Retina (tissue), 1 donor: ENCODE measurements at regions not wholly inside any gene's neighbourhood (a gene's known extent, or its start where the extent isn't known, plus 50 kb on each side); places are given as distances from the start of the nearest gene placed in this dataset.
"Not testable (repeated sequence)": the region's sequence is repeated elsewhere in the genome, so short reads cannot be mapped to it uniquely, and the experiment has no call there.

ENCODE experiments used
- DNase-seq: peaks from one replicate; pipeline ENCODE4 v3.0.0-alpha.2; 2016

- no peak for DNase-seq
These were observed 66.6 kb downstream of the MYL12B start for GRCh38 chr18:3328532-3328931.

DNA sequence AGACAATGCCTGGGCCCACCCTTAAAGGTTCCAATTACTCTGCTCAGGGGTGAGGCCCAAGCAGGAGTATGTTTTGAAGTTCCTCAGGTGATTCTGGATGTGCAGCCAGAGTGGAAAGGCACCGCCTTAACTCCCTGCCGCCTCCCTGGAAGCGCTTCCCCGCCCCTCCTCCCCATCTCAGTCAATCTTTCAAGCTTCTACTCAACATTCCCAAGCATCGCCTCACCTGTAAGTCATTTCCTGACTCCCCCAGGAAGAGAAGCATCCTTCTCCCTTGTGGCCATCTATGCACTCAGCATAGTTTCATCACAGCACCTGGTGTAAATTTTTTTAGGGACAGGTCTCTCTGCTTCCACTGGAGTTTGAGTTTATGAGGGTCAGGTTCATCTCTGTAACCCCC, 67.5 kb downstream of the MYL12B start:
- DNase-seq, result no peak

DNA sequence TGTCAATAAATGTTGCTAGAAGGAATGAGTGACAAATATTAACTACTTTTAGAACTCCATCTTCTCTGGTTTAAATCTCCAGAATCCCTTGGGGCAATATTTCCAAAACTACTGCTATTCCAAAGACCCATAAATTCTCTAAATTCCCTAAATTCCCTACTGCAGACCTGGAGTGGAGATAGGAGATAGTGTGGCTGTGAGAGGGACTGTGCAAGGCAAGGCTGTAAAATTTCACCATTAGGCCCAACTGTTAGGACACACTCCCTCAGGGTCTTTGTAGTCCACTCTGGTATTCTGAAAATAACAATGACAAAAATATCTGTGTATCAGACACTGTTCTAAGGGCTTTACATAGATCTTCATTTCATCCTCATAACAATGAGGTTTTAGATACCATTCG, 67.9 kb downstream of the MYL12B start:
- DNase-seq, result no peak

- DNase-seq, result no peak
These were observed 68.7 kb downstream of the MYL12B start for GRCh38 chr18:3330622-3331021.

DNA sequence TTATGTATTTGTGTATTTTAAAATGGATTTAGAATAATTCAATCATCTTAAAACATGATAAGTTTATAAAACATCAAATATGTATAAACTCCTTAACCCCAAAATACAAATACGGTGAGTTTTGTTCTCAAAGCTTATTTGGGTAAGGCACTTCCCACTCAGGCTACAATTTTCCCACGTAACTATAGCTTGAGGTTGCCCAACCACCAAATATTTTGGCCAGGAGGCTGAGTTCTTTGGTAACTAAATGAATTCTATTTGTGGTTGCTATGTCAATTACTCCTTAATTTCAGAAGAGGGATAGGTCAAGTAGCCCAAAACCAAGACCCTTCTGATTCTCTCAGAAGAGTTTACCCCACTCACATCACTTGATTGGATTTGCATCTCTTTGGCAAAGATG, 70.4 kb downstream of the MYL12B start:
- no peak for DNase-seq

DNA sequence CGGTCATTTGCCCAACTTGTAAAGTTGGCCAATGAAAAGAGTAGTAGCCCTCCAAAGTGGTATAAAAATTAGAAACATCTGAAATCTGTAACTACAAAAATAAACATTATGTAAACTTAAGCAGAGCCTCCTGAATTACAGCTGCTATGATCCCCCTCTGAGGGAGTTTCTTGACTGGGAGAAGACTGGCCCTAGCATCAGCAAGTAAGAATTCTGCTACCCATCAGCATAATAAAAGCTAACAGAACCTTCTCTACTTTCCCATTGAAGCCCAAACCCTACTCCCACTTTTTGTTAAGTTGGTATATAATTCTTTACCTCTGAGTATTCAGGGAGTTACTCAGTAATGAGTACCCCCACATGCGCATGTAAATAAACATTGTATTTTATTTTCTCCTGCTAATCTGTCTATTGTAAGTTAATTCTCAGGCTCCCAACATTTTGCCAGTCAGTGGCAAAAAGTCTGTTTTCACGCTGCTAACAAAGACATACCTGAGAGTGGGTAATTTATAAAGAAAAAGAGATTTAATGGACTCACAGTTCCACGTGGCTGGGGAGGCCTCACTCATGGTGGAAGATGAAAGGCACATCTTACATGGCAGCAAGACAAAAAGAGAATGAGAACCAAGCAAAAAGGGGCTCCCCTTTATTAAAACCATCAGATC, 71.3 kb downstream of the MYL12B start:
- DNase-seq, result no peak

- no peak for DNase-seq
These were observed 71.9 kb downstream of the MYL12B start for GRCh38 chr18:3333721-3334386.

GRCh38 chr18:3340015-3340681, 78.2 kb downstream of the MYL12B start:
- no peak for DNase-seq

GRCh38 chr18:3340682-3341097, 78.8 kb downstream of the MYL12B start:
- DNase-seq, result no peak

GRCh38 chr18:3342628-3343027, 80.7 kb downstream of the MYL12B start:
- DNase-seq, result no peak

DNA sequence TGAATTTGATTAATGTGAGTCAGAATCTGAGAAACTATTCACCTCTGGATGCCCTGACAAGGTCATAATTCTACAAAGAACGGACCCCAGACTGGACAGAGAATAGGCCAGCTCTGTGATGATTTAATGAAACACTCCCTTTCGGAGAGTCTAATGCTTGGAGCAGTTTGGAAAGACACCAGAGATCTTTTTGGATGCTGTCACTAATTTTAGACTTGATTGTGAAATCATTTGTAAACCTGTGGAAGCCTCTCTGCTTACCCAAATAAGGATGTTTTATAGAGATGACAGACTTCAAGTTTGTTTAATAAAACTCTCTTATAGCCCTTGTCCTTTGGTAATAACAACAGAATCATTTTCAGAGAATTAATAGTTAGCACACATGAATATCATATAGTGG, 83.5 kb downstream of the MYL12B start:
- DNase-seq, result no peak

- DNase-seq, result no peak
These were observed 84.0 kb downstream of the MYL12B start for GRCh38 chr18:3345885-3346284.

- no peak for DNase-seq
These were observed 84.6 kb downstream of the MYL12B start for GRCh38 chr18:3346487-3346886.

DNA sequence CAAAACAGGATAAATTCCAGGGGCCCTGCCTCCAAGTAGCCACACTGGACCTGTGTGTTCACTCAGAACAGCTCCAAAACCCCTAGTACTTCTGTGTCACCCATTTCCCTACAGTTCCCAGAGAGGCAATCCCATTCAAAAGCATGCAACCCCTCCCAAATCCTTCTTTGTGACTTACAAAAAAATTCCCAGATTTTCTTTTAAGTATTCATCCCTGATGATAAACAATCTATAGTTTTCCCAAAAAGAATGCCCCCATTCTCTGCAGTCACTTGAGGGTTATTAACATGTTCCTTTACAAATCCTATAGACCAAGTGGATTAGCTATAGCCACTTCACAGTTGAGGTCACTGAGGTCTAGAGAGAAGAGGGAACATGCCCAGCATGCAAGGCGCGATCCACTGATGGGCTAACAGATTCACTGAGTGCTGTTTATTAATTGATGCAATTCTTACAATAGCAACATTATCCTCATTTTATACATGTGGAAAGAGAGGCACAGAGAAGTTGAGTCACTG, 85.4 kb downstream of the MYL12B start:
- DNase-seq, result no peak

DNA sequence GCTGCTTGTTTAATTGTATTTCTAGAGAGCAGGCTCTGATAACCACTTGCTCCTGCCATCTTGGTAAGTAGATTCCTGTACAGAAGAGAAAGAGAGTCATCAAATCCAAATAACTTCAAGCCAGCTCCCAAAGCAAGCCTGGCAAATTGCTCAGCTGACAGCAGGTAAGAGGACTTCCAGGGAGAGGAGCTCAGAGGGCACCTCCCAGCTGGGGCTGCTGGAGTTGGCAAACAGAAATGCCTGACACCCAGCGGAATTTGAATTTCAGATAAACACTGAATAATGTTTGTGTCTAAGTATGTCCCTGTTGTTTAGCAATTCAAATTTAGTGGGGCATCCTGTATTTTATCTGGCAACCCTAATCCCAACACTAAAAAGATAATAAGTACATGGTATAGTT, 86.2 kb downstream of the MYL12B start:
- DNase-seq, result no peak

DNA sequence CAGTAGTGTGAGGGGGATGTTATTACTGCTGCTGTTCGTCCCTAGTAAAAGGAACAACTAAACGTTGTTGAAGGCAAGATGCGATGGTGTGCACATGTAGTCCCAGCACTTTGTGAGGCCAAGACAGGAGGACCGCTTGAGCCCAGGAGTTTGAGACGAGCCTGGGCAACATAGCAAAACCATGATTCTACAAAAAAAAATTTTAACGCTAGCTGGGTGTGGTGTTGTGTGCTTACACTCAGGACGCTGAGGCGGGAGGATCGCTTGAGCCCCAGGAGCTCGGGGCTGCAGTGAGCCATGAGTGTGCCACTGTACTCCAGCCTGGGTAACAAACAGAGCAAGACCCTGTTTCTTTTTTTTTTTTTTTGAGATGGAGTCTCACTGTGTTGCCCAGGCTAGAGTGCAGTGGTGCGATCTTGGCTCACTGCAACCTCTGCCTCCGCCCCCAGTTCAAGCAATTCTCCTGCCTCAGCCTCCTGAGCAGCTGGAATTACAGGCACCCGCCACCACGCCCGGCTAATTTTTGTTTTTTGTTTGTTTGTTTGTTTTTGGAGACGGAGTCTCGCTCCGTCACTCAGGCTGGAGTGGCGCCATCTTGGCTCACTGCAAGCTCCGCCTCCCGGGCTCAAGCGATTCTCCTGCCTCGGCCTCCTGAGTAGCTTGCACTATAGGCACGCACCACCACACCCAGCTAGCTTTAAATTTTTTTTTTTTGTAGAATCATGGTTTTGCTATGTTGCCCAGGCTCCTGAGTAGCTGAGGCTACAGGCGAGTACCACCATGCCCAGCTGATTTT, 87.3 kb downstream of the MYL12B start:
- DNase-seq, result not testable (repeated sequence)

DNA sequence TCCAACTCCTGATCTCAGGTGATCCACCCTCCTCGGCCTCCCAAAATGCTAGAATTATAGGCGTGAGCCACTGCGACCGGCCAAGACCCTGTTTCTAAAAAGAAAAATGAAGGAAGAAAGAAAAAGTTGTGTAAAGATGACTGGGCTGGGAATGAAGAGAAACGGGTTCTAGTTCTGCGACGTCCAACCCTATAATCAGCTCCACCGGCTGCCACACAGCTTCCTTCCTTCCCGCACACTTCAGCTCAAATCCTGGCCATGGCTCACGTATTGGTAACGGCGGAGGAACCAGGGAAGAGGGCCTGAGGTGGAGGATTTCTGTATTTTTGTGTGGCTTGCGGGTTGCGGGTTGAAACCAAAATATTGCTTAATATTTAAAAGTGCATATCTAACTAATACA, 88.1 kb downstream of the MYL12B start:
- no peak for DNase-seq

DNA sequence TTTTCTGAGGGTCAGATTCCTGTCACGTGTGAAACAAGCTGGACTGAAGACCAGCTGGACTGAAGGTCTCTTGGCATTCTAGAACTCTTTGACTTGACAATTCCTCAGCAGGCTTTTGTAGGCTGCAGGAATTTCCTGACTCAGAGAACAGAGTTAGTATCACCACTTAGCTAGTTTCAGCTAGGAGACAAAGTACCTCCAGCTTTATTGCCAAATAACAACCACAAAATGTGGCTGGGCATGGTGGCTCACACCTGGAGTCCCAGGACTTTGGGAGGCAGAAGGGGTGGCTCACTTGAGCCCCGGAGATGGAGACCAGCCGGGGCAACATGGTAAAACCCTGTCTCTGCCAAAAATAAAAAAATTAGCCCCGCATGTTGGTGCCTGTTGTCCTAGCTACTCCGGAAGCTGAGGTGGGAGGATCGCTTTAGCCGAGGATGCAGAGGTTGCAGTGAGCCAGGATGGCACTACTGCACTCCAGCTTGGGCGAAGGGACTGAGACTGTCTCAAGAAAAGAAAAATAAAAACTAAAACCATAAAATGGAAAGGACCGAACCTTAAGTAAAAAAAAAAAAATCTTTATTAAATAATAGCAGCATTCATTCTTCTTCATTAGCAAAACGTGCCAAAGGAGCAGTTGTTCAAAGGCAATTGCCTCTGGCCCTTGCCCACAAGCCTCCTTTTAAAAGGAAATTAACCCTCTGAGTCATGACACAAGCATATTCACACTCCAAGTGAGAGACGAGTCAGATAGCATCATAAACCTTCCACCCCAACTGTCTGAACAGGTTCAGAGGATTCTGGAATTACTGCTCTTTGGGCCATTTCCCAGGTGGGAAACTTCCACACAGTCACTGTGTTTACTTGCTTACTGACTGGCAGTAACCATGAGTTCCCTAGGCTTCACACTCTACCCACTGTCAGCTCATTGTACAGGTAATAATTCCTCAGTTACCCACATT, 88.9 kb downstream of the MYL12B start:
- DNase-seq, result no peak

DNA sequence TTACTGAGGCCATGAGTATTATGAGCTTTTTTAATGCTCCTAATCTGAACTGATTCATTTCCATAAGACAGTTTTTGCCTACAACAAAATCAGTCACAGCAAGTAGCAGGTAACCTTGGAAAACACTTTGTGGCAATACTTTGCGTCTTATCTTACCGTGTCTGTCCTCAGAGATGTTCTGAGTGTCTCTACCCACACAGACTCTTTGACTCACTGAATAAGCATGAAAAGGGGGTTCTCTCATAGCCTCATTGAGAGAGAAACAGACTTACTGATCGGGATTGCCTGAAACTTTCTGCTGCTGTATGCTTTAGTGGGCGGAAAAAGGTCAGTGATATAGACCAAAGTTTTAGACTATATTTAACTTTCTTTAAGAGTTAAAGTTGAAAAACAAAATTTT, 92.6 kb downstream of the MYL12B start:
- DNase-seq, result no peak

- DNase-seq, result no peak
These were observed 93.4 kb upstream of the TGIF1 start for GRCh38 chr18:3356614-3357013.

DNA sequence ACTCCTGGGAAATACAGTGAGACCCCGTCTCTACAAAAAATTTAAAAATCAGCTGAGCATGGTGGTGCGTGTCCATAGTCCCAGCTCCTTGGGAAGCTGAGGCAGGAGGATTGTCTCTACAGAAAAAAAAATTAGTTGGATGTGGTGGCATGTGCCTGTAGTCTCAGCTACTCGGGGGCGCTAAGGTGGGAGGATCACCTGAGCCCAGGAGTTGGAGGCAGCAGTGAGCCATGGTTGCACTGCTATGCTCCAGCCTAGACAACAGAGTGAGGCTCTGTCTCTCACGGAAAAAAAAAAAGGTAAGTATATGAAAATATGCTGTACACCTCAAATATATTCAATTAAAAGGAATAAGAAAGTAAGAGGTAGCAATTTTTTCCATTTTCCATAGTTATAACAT, 92.5 kb upstream of the TGIF1 start:
- DNase-seq, result no peak

DNA sequence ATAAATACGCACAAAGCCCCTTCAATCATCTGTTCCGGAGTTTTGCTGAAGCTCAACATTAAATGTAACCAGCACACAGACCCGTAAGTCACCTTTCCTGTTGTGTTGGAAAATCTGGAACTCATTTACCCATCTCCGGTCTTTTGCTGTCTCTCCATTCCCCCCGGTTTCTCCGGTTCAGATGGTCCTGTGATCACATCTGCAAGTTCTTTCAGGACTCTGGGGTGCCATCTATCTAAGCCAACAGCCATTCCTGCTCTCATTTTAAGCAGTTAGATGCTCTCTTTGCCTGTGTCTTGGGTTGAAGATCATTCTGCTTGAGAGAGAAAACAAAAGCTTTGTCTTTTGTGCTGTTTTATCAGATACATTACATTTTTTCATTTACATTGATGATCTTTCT, 91.7 kb upstream of the TGIF1 start:
- DNase-seq, result no peak
